ENCODE measurements at regions not wholly inside any gene's neighbourhood (a gene's known extent, or its start where the extent isn't known, plus 50 kb on each side); places are given as distances from the start of the nearest gene placed in this dataset.
A peak's percentile ranks its signal among the peaks of the same experiment; 100 is the strongest.
"Not testable (repeated sequence)": the region's sequence is repeated elsewhere in the genome, so short reads cannot be mapped to it uniquely, and the experiment has no call there.

GRCh38 chr14:54229136-54229535 is 167.7 kb upstream of the CDKN3 start:
- DNase-seq (no peak), ATAC-seq (no peak)
- no peaks in the 10 kb centered on the region for H3K36me3 Mint-ChIP-seq (ENCODE audit: low read depth)
- no peaks in the 10 kb centered on the region for H3K4me1 Mint-ChIP-seq
- no peak overlapping the region for H3K4me3 Mint-ChIP-seq
- no peaks in the 10 kb centered on the region for H3K9me3 Mint-ChIP-seq
- H3K27me3 Mint-ChIP-seq, result peaks cover 22% of the 10 kb centered on the region
- no peak overlapping the region for H3K27ac Mint-ChIP-seq

- no peak for DNase-seq
- Mint-ChIP-seq H3K4me3 (no peak overlapping the region), H3K27me3 (peaks cover 15% of the 10 kb centered on the region), H3K27ac (no peak overlapping the region), H3K4me1 (no peaks in the 10 kb centered on the region), H3K36me3 (ENCODE audit: low read depth) (no peaks in the 10 kb centered on the region), H3K9me3 (peaks cover 6% of the 10 kb centered on the region)
- no peak for ATAC-seq
Observed at GRCh38 chr14:54230645-54231044, 166.2 kb upstream of the CDKN3 start.

GRCh38 chr14:54232735-54233134 is 164.1 kb upstream of the CDKN3 start:
- no peaks in the 10 kb centered on the region for H3K36me3 Mint-ChIP-seq (ENCODE audit: low read depth)
- no peak overlapping the region for H3K27ac Mint-ChIP-seq
- H3K9me3 Mint-ChIP-seq, result peaks cover 6% of the 10 kb centered on the region
- H3K4me1 Mint-ChIP-seq, result no peaks in the 10 kb centered on the region
- ATAC-seq, result no peak
- H3K27me3 Mint-ChIP-seq, result peaks cover 6% of the 10 kb centered on the region
- no peak overlapping the region for H3K4me3 Mint-ChIP-seq
- DNase-seq, result no peak

GRCh38 chr14:54241517-54241916 is 155.3 kb upstream of the CDKN3 start:
- no peaks in the 10 kb centered on the region for H3K9me3 Mint-ChIP-seq
- H3K4me1 Mint-ChIP-seq, result no peaks in the 10 kb centered on the region
- DNase-seq (no peak), ATAC-seq (no peak)
- H3K27ac Mint-ChIP-seq, result no peak overlapping the region
- H3K36me3 Mint-ChIP-seq (ENCODE audit: low read depth), result no peaks in the 10 kb centered on the region
- H3K27me3 Mint-ChIP-seq, result peaks cover 4% of the 10 kb centered on the region
- H3K4me3 Mint-ChIP-seq, result no peak overlapping the region

- DNase-seq (no peak), ATAC-seq (no peak)
- Mint-ChIP-seq H3K4me3 (no peak overlapping the region), H3K4me1 (peaks cover 10% of the 10 kb centered on the region), H3K27me3 (peaks cover 31% of the 10 kb centered on the region), H3K27ac (no peak overlapping the region), H3K36me3 (ENCODE audit: low read depth) (no peaks in the 10 kb centered on the region), H3K9me3 (no peaks in the 10 kb centered on the region)
Observed at GRCh38 chr14:54251356-54251755, 145.5 kb upstream of the CDKN3 start.

- peaks cover 10% of the 10 kb centered on the region for H3K4me1 Mint-ChIP-seq
- DNase-seq, result no peak
- no peaks in the 10 kb centered on the region for H3K9me3 Mint-ChIP-seq
- peaks cover 29% of the 10 kb centered on the region for H3K27me3 Mint-ChIP-seq
- no peaks in the 10 kb centered on the region for H3K36me3 Mint-ChIP-seq (ENCODE audit: low read depth)
- ATAC-seq, result no peak
- no peak overlapping the region for H3K4me3 Mint-ChIP-seq
- H3K27ac Mint-ChIP-seq, result no peak overlapping the region
Observed at GRCh38 chr14:54252072-54252730, 144.6 kb upstream of the CDKN3 start.

- DNase-seq (no peak), ATAC-seq (peak; percentile 85)
- Mint-ChIP-seq H3K4me1 (peaks cover 10% of the 10 kb centered on the region), H3K27ac (peak overlapping the region; percentile 58), H3K4me3 (no peak overlapping the region), H3K27me3 (peaks cover 23% of the 10 kb centered on the region), H3K36me3 (ENCODE audit: low read depth) (no peaks in the 10 kb centered on the region), H3K9me3 (no peaks in the 10 kb centered on the region)
Observed at GRCh38 chr14:54253195-54253947, 143.4 kb upstream of the CDKN3 start.

- peaks cover 10% of the 10 kb centered on the region for H3K4me1 Mint-ChIP-seq
- H3K36me3 Mint-ChIP-seq (ENCODE audit: low read depth), result no peaks in the 10 kb centered on the region
- no peak overlapping the region for H3K27ac Mint-ChIP-seq
- ATAC-seq (no peak), DNase-seq (no peak)
- peaks cover 12% of the 10 kb centered on the region for H3K27me3 Mint-ChIP-seq
- no peaks in the 10 kb centered on the region for H3K9me3 Mint-ChIP-seq
- H3K4me3 Mint-ChIP-seq, result no peak overlapping the region
Observed at GRCh38 chr14:54256156-54256555, 140.7 kb upstream of the CDKN3 start.

GRCh38 chr14:54257424-54257823 is 139.4 kb upstream of the CDKN3 start:
- Mint-ChIP-seq H3K27ac (no peak overlapping the region), H3K27me3 (peaks cover 2% of the 10 kb centered on the region), H3K4me3 (no peak overlapping the region), H3K9me3 (no peaks in the 10 kb centered on the region), H3K36me3 (ENCODE audit: low read depth) (no peaks in the 10 kb centered on the region), H3K4me1 (peaks cover 10% of the 10 kb centered on the region)
- ATAC-seq (no peak), DNase-seq (no peak)

GRCh38 chr14:54258382-54258781 is 138.4 kb upstream of the CDKN3 start:
- H3K36me3 Mint-ChIP-seq (ENCODE audit: low read depth), result no peaks in the 10 kb centered on the region
- H3K27me3 Mint-ChIP-seq, result peaks cover 2% of the 10 kb centered on the region
- peaks cover 4% of the 10 kb centered on the region for H3K4me1 Mint-ChIP-seq
- H3K4me3 Mint-ChIP-seq, result no peak overlapping the region
- H3K9me3 Mint-ChIP-seq, result no peaks in the 10 kb centered on the region
- DNase-seq (no peak), ATAC-seq (peak; percentile 11)
- no peak overlapping the region for H3K27ac Mint-ChIP-seq

- no peaks in the 10 kb centered on the region for H3K36me3 Mint-ChIP-seq (ENCODE audit: low read depth)
- no peaks in the 10 kb centered on the region for H3K4me1 Mint-ChIP-seq
Observed at GRCh38 chr14:54259821-54260220, 137.0 kb upstream of the CDKN3 start.

GRCh38 chr14:54261283-54261682 is 135.5 kb upstream of the CDKN3 start:
- H3K36me3 Mint-ChIP-seq (ENCODE audit: low read depth), result no peaks in the 10 kb centered on the region
- peaks cover 4% of the 10 kb centered on the region for H3K27me3 Mint-ChIP-seq
- H3K4me3 Mint-ChIP-seq, result no peak overlapping the region
- ATAC-seq (no peak), DNase-seq (no peak)
- no peaks in the 10 kb centered on the region for H3K9me3 Mint-ChIP-seq
- H3K4me1 Mint-ChIP-seq, result no peaks in the 10 kb centered on the region
- H3K27ac Mint-ChIP-seq, result no peak overlapping the region

More at GRCh38 chr14:54259821-54260220, 137.0 kb upstream of the CDKN3 start:
- H3K4me3 Mint-ChIP-seq, result no peak overlapping the region
- H3K27ac Mint-ChIP-seq, result no peak overlapping the region
- H3K9me3 Mint-ChIP-seq, result no peaks in the 10 kb centered on the region
- ATAC-seq (no peak), DNase-seq (no peak)
- peaks cover 4% of the 10 kb centered on the region for H3K27me3 Mint-ChIP-seq

GRCh38 chr14:54266616-54267015 is 130.2 kb upstream of the CDKN3 start:
- H3K4me3 Mint-ChIP-seq, H3K9me3 Mint-ChIP-seq: not testable (repeated sequence)
- peaks cover 13% of the 10 kb centered on the region for H3K4me1 Mint-ChIP-seq

GRCh38 chr14:54267172-54267571 is 129.6 kb upstream of the CDKN3 start:
- DNase-seq (no peak), ATAC-seq (peak; percentile 43)
- H3K4me3 Mint-ChIP-seq, result no peak overlapping the region
- peaks cover 13% of the 10 kb centered on the region for H3K4me1 Mint-ChIP-seq
- H3K27me3 Mint-ChIP-seq, result peaks cover 4% of the 10 kb centered on the region
- peaks cover 3% of the 10 kb centered on the region for H3K9me3 Mint-ChIP-seq
- H3K27ac Mint-ChIP-seq, result no peak overlapping the region
- H3K36me3 Mint-ChIP-seq (ENCODE audit: low read depth), result no peaks in the 10 kb centered on the region

More at GRCh38 chr14:54266616-54267015, 130.2 kb upstream of the CDKN3 start:
- not testable (repeated sequence) for H3K27ac Mint-ChIP-seq; ATAC-seq; H3K27me3 Mint-ChIP-seq; DNase-seq; H3K36me3 Mint-ChIP-seq (ENCODE audit: low read depth)

- no peaks in the 10 kb centered on the region for H3K9me3 Mint-ChIP-seq
- peaks cover 5% of the 10 kb centered on the region for H3K27me3 Mint-ChIP-seq
- no peak for DNase-seq
- H3K27ac Mint-ChIP-seq, result no peak overlapping the region
- ATAC-seq, result no peak
- no peaks in the 10 kb centered on the region for H3K4me1 Mint-ChIP-seq
- H3K36me3 Mint-ChIP-seq (ENCODE audit: low read depth), result no peaks in the 10 kb centered on the region
- H3K4me3 Mint-ChIP-seq, result no peak overlapping the region
Observed at GRCh38 chr14:54275997-54276725, 120.6 kb upstream of the CDKN3 start.
